ENCODE measurements at regions not wholly inside any gene's neighbourhood (a gene's known extent, or its start where the extent isn't known, plus 50 kb on each side); places are given as distances from the start of the nearest gene placed in this dataset.

GRCh38 chr14:83289390-83289789, 1755.7 kb upstream of the SEL1L start:
- no peak for TF ChIP-seq CTCF (tag by site-specific recombination; IDR thresholded peaks at IDR 0.05)
- TF ChIP-seq ZBTB26 (tag by site-specific recombination; optimal IDR thresholded peaks at IDR 0.05), result no peak
- no peak for TF ChIP-seq ZNF830 (tag by site-specific recombination; IDR thresholded peaks at IDR 0.05; ENCODE audit: low read depth)
- no peak for TF ChIP-seq ZNF280D (tag by site-specific recombination; IDR thresholded peaks at IDR 0.05)
